Psoas muscle (tissue), 7 donors: ENCODE measurements at regions not wholly inside any gene's neighbourhood (a gene's known extent, or its start where the extent isn't known, plus 50 kb on each side); places are given as distances from the start of the nearest gene placed in this dataset.

ENCODE experiments used
- ATAC-seq, 4 donors: fragments of 200-7000 bp; cut with Tn5 transposase; one replicate each; pipeline ENCODE4 v1.9.1; 2020; ENCODE audit warnings: moderate library complexity in 3 of 4, mild to moderate bottlenecking in 2 of 4
- DNase-seq, 2 donors: peaks; one replicate each; pipeline ENCODE4 v3.0.0-alpha.2; 2020
- H3K27ac ChIP-seq: fragments of 200-600 bp; one replicate; pipeline ENCODE4 v1.8.0; 2022
- H3K27me3 ChIP-seq, 3 donors: fragments of 200-600 bp in 1 of 3; one replicate each; pipeline versions ENCODE4 v1.6.1 to v1.8.0; 2013 to 2022; ENCODE audit warnings: low read length in 2 of 3, mild to moderate bottlenecking in 2 of 3, moderate library complexity in 1 of 3; ENCODE audit not compliant: insufficient read depth in 3 of 3
- H3K36me3 ChIP-seq, 2 donors: fragments of 200-600 bp in 1 of 2; one replicate each; pipeline versions ENCODE4 v1.6.1 to v1.8.0; 2013 to 2022; ENCODE audit warnings: low read depth in 1 of 2, mild to moderate bottlenecking in 1 of 2, moderate library complexity in 1 of 2; ENCODE audit not compliant: insufficient read depth in 1 of 2
- H3K4me1 ChIP-seq: fragments of 200-600 bp; one replicate; pipeline ENCODE4 v1.8.0; 2022
- H3K4me3 ChIP-seq: fragments of 200-600 bp; one replicate; pipeline ENCODE4 v1.8.0; 2022; ENCODE audit warnings: mild to moderate bottlenecking
- H3K9me3 ChIP-seq: fragments of 200-600 bp; one replicate; pipeline ENCODE4 v1.8.0; 2022
- CTCF ChIP-seq: fragments of 200-600 bp; IDR thresholded peaks from one replicate; pipeline ENCODE4 v1.8.0; 2022; ENCODE audit warnings: antibody characterized with exemption
- WGBS, 3 donors: extraction: QIAGEN DNeasy Blood & Tissue Kit; methylation state at CpG; one replicate each; pipeline versions ENCODE4 v1.1.6 to v1.1.7; 2013; 5-methylcytosine and 5-hydroxymethylcytosine counted together
- intact Hi-C, 2 donors: fragments of 100-400 bp; cut with DNase I; formaldehyde crosslinking; loops; one replicate each; pipeline versions ENCODE4 v1.11.0 to v1.14.2; 2022
- donor health status: healthy with polysubstance abuse.
- donor health status: DM: no; HTN: no; CAD: no; lungs with moderate emphysema.
- donor health status: Bipolar disorder and iron deficiency.
- donor health status: healthy.
- donor health status: DM: yes; HTN: yes; CAD: no.
- donor health status: DM: no; HTN: no; CAD: no.
- donor health status: DM: yes; HTN: yes; CAD: no.

DNA sequence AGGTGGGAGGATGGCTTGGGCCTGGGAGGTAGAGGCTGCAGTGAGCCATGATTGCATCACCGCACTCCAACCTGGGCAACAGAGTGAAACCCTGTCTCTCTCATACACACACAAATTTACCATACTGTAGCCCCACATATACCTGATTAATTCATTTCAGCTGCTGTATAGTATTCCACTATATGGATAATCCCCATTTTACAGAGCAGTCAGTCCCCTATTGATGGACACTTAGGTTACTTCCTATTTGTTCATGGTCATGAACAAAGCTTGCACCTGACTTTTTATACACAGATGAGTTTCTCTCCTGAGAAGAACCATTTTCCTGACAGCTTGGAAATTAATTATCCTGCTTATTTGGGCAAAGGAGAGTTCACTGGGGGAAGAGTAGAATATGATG lies 59.2 kb downstream of the EMX2 start:
- H3K4me1 ChIP-seq: no peaks in the 10 kb centered on the region
- intact Hi-C loops: no loop called here
- TF ChIP-seq CTCF: no peak
- no peaks in the 10 kb centered on the region for H3K9me3 ChIP-seq
- ATAC-seq (no peak), DNase-seq (no peak)
- WGBS, 3 donors: 100% methylated on average over 1 of the region's 1 CpG
- no peak overlapping the region for H3K4me3 ChIP-seq
- no peak overlapping the region for H3K27ac ChIP-seq
- no peaks in the 10 kb centered on the region for H3K36me3 ChIP-seq
- H3K27me3 ChIP-seq: peaks cover 0 to 2% (median 2%) of the 10 kb centered on the region in 3 donors

- Histone ChIP-seq H3K27me3 (peaks cover 0 to 2% (median 2%) of the 10 kb centered on the region in 3 donors), H3K36me3 (no peaks in the 10 kb centered on the region), H3K9me3 (no peaks in the 10 kb centered on the region), H3K4me1 (no peaks in the 10 kb centered on the region), H3K4me3 (no peak overlapping the region), H3K27ac (no peak overlapping the region)
- TF ChIP-seq CTCF: no peak
- WGBS, 3 donors: 85 to 91% (median 90%) methylated on average over 6 of the region's 6 CpGs
- no peak for DNase-seq
- intact Hi-C loops: no loop called here
- ATAC-seq: no peak
Observed at GRCh38 chr10:117603081-117603480, 60.5 kb downstream of the EMX2 start.

DNA sequence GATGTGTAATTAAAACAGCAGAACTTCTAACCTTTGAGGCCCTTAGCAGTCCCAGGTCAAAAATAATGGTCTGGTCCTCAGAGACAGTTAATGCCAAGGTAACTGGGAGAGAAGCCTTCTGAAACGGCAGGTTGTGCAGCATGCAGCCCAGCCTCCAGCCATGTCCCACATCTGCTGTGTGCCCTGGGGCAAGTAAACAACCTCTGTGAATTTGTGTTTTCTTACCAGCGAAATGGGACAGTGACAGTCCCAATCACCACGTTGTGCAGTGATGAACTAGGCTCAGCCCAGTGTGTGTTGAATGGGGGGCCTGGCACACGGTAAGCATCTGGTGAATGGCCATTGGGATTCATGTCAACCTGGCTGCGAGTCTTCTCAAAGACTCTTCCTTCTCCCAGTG lies 61.2 kb downstream of the EMX2 start:
- Histone ChIP-seq H3K4me3 (no peak overlapping the region), H3K9me3 (no peaks in the 10 kb centered on the region), H3K27me3 (peaks cover 0 to 2% (median 2%) of the 10 kb centered on the region in 3 donors), H3K27ac (no peak overlapping the region), H3K4me1 (no peaks in the 10 kb centered on the region), H3K36me3 (no peaks in the 10 kb centered on the region)
- DNase-seq: no peak
- WGBS, 3 donors: 61 to 68% (median 67%) methylated on average over 5 of the region's 5 CpGs
- intact Hi-C loops: no loop called here
- no peak for TF ChIP-seq CTCF
- no peak for ATAC-seq

DNA sequence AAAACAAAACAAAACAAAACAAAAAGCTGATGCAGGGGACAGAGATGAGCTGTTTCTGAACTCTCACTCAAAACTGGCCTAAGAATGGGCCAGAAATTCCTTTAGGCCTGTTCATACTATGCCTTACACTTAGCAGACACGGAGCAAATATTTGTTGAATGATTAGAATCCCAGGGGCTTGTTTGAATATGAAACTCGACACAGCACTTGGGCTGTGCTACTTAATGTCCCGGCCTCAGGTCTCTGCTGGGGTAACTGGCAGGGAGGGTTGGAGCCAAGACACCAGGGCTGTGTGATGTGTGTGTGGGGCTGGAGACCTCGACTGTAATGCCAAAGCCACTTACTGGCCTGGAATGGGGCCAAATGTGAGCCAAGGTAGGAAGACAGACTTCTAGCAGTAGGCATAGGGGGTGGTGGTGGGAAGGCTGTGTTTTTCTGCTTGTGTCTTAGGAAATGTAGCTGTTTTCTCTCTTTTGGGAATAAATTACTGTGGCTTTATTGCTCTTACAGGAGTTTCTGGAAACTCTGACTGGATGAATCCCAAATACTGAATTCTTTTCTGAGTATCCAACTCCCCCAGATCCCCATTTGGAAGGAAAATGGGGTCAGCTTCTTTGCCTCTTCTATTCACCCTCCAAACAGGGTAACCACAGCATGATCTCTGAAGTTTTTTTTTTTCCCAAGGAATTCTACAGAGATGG lies 66.7 kb downstream of the EMX2 start:
- H3K27me3 ChIP-seq: no peaks in the 10 kb centered on the region
- DNase-seq (peak; percentile 51 to 72), ATAC-seq (peak; percentile 40 to 79 (median 68))
- intact Hi-C loops: no loop called here
- H3K9me3 ChIP-seq: no peaks in the 10 kb centered on the region
- no peaks in the 10 kb centered on the region for H3K4me1 ChIP-seq
- WGBS, 3 donors: 9 to 11% (median 11%) methylated on average over 4 of the region's 4 CpGs
- H3K36me3 ChIP-seq: no peaks in the 10 kb centered on the region
- no peak for TF ChIP-seq CTCF
- H3K4me3 ChIP-seq: no peak overlapping the region
- peak overlapping the region; percentile 3 for H3K27ac ChIP-seq

DNA sequence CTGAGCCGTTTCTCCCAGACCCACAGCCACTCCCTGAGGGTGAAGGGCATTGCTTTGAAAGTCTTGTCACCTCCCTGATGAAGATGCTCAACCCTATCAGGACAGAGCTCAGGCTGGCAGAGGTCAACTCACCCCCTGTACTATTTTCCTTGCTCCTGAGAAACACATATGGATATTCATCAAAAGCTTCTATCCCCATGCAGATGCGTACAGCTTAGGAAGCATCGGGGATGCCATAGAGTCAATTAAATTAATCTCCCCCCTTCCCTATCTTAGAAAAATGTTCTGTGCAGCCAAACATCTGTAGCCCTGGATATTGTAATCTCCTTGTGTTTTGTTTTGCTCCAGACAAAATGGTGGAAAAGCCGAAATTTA lies 67.2 kb downstream of the EMX2 start:
- Histone ChIP-seq H3K9me3 (no peaks in the 10 kb centered on the region), H3K4me1 (no peaks in the 10 kb centered on the region), H3K36me3 (no peaks in the 10 kb centered on the region), H3K4me3 (no peak overlapping the region), H3K27me3 (no peaks in the 10 kb centered on the region), H3K27ac (no peak overlapping the region)
- DNase-seq (no peak), ATAC-seq (no peak)
- WGBS, 3 donors: 44 to 55% (median 54%) methylated on average over 4 of the region's 4 CpGs
- intact Hi-C loops: no loop called here
- no peak for TF ChIP-seq CTCF
